ENCODE measurements at regions not wholly inside any gene's neighbourhood (a gene's known extent, or its start where the extent isn't known, plus 50 kb on each side); places are given as distances from the start of the nearest gene placed in this dataset.

DNA sequence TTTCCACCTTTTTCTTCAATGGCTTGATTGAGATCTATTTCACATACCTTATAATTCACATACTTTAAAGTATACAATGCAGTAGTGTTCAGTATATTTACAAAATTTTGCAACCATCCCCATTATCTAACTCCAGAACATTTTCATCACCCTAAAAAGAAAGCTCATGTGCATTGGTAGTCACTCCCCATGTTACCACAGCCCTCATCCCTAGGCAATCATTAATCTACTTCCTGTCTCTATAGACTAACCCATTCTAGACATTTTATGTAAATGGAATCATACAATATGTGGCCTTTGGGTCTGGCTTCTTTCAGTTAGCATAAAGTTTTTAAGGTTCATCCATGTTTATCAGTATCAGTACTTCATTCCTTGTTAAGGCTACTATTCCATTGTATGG is 214.2 kb downstream of the WDR11 start:
- no peak for DNase-seq
- H3K27ac Mint-ChIP-seq, result no peak overlapping the region
- H3K9me3 Mint-ChIP-seq (ENCODE audit: insufficient read depth), result no peaks in the 10 kb centered on the region
- H3K4me1 Mint-ChIP-seq (ENCODE audit: low read depth), result no peaks in the 10 kb centered on the region
- H3K36me3 Mint-ChIP-seq (ENCODE audit: low read depth), result no peaks in the 10 kb centered on the region
- POLR2A ChIA-PET, result no interaction called here
- no peaks in the 10 kb centered on the region for H3K27me3 Mint-ChIP-seq (ENCODE audit: low read depth)
- CTCF ChIA-PET, result no interaction called here
- ATAC-seq, result no peak
- H3K4me3 Mint-ChIP-seq, result no peak overlapping the region

DNA sequence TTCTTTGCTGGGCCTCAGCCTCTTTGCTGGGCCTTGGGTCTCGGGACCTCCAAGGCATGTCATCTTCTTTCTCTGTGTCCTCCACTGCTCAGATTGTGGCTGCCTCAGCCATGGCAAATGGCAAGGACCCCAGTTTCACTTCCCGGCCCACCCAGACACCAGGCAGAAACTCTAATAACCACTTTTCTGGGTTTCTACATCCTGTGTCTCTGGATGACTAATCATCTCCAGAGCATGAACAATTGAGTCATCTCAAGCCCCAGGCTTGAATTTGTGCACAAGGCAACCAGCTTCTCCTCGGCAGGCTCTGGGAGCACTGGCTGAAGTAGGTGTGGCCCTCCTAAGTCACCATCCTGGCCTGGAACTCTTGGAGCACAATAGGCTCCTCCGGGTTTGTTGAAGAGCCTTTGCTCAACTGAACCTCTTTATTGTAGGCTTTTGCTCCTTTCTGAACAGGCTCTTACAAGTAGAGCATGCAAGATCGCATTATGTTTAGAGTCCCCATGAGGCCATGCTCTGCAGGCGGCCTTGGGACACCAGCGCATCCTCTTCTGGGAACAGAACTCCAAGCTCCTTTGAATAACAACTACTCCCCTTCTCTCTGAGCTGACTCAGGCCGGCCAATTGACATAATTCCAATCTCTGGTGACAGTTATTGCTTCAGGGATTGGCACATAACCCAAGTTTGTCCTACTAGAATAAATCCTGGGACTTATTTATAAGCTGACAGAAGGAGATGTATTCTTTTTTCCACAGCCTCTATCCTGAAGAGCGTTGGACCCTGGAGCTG is 218.1 kb downstream of the WDR11 start:
- H3K27ac Mint-ChIP-seq, result no peak overlapping the region
- no peak for ATAC-seq
- POLR2A ChIA-PET, result no interaction called here

DNA sequence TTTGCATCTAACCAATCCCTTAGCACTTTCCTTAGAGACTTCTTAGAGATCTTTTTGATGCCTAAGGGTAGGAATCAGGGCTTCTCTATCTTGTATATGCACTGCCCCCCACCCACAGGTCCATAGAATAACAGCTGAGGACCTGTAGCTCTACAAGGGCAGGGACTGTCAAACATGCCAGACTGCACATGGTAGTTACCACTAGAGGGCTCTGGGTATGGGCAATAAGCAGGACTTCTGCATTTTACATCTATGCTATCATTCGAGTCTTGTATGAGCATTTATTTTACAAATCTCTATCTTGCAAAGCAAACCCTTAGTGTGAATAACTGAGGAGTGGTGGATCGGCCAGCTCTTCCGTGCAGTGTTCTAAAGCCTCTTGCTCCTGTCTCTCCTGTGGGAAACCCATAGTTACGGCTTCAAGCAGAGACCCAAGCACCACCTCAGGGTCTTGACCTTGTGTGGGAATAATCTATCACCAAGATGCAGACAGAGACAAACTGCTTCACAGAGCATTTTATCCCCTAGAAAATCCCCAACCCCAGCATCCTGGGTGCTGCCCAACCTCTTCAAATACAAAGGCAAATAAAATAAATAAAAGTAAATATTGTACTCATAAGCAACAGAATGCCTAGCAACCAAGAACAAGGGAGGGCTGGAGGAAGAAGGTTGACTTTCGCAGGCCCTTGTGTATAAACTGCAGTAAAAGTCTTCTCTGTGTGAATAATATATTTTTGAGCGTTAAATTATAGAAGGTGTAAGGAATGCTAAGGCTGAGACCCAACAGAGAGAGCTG is 219.3 kb downstream of the WDR11 start:
- Mint-ChIP-seq H3K4me3 (no peak overlapping the region), H3K36me3 (ENCODE audit: low read depth) (no peaks in the 10 kb centered on the region), H3K27ac (no peak overlapping the region), H3K27me3 (ENCODE audit: low read depth) (no peaks in the 10 kb centered on the region), H3K4me1 (ENCODE audit: low read depth) (no peaks in the 10 kb centered on the region), H3K9me3 (ENCODE audit: insufficient read depth) (no peaks in the 10 kb centered on the region)
- DNase-seq, result no peak
- POLR2A ChIA-PET, result no interaction called here
- no peak for ATAC-seq
- CTCF ChIA-PET, result no interaction called here

More for the DNA sequence above, 218.1 kb downstream of the WDR11 start:
- Mint-ChIP-seq H3K36me3 (ENCODE audit: low read depth) (no peaks in the 10 kb centered on the region), H3K4me1 (ENCODE audit: low read depth) (no peaks in the 10 kb centered on the region), H3K27me3 (ENCODE audit: low read depth) (no peaks in the 10 kb centered on the region), H3K9me3 (ENCODE audit: insufficient read depth) (no peaks in the 10 kb centered on the region), H3K4me3 (no peak overlapping the region)
- CTCF ChIA-PET, result no interaction called here
- no peak for DNase-seq

DNA sequence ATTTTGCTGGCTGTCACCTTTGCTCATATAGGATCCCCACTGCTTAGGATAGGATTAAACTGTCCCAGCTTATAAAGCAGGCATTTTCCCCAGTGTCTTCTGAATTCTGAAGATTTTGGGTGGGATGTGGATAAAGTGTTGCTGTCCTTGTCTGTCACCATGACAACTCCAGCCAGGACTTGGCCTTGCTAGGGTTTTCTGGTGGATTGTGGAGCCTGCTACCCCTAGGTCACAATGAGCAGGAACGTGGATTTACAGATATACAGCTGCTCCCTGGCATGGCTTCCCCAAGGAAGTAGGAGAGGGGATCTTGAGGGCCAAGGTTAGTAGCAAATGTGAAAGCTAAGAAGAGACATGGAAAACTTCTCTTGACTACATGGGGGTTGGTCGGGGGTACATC is 220.7 kb downstream of the WDR11 start:
- no peaks in the 10 kb centered on the region for H3K4me1 Mint-ChIP-seq (ENCODE audit: low read depth)
- ChIA-PET CTCF (no interaction called here), POLR2A (no interaction called here)
- ATAC-seq, result no peak
- H3K27ac Mint-ChIP-seq, result no peak overlapping the region
- no peaks in the 10 kb centered on the region for H3K36me3 Mint-ChIP-seq (ENCODE audit: low read depth)
- DNase-seq, result no peak
- H3K4me3 Mint-ChIP-seq, result no peak overlapping the region
- H3K27me3 Mint-ChIP-seq (ENCODE audit: low read depth), result no peaks in the 10 kb centered on the region
- no peaks in the 10 kb centered on the region for H3K9me3 Mint-ChIP-seq (ENCODE audit: insufficient read depth)

DNA sequence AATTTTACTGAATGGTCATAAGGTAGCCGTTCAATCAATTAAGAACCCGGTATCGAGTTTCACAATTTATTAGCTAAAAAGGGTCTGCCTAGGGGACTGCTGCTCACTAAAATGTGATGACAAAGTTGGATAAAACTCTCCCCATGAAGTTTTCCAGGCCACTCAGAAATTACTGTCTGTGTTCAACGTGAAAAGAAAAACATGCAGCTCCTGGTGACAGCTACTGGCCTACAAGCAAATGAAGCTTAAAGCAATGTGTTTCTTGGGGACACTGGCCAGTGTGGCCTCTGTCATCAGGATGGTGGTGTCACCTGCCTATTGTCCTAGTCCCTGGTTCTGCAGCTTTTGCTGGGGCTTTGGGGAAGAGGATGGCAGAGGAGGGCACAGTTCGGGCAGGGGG is 222.6 kb downstream of the WDR11 start:
- POLR2A ChIA-PET, result no interaction called here
- ATAC-seq, result no peak

DNA sequence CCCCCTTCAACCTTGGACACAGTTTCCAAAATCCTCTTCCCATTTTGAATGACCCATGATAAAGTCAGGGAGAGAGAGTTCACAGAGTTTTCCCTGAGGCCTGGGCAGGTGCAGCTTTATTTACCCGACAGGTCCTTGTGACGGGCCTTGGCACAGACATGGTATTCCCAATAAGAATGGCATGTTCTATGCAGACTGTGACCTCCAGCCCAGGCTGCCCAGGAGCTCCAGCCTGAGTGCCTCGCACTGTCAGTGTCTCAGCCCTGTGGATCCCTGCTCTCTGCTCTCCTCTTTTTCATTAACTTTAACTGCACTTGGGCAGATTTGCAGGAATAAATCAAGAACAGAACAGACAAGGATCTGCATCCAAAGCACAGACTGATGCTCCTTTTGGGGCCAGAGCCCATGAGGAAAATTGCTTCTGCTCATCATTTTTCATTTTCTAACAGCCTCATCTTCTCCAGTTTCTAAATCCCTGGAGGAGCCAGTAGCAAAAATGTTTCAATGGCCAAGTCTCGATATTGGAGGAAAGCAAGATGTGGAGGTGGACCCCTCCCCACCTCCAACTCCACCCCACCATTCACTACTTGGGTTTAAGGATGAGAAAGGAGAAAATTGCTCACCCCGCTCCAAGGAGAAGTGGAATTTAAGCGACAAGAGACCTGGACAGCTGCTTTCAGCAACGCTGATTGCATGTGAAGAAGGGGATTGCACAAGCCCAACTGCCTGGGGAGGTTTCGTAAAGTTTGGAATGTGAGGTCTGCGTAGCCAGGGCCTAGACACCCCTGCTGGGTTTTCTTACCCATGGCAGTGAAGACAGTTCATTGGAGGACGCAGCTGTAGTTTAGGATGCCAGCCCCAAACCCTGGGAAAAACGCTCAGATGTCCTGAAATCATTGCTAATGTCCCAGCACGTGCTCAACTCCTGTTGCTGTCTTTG is 225.9 kb downstream of the WDR11 start:
- ChIA-PET POLR2A (no interaction called here), CTCF (no interaction called here)
- H3K27me3 Mint-ChIP-seq (ENCODE audit: low read depth), result no peaks in the 10 kb centered on the region
- no peak overlapping the region for H3K4me3 Mint-ChIP-seq
- H3K27ac Mint-ChIP-seq, result no peak overlapping the region
- no peaks in the 10 kb centered on the region for H3K4me1 Mint-ChIP-seq (ENCODE audit: low read depth)
- ATAC-seq (no peak), DNase-seq (no peak)
- H3K9me3 Mint-ChIP-seq (ENCODE audit: insufficient read depth), result no peaks in the 10 kb centered on the region
- H3K36me3 Mint-ChIP-seq (ENCODE audit: low read depth), result no peaks in the 10 kb centered on the region

More for the DNA sequence above, 222.6 kb downstream of the WDR11 start:
- no peak for DNase-seq
- Mint-ChIP-seq H3K4me3 (no peak overlapping the region), H3K9me3 (ENCODE audit: insufficient read depth) (no peaks in the 10 kb centered on the region), H3K27me3 (ENCODE audit: low read depth) (no peaks in the 10 kb centered on the region), H3K36me3 (ENCODE audit: low read depth) (no peaks in the 10 kb centered on the region), H3K4me1 (ENCODE audit: low read depth) (no peaks in the 10 kb centered on the region), H3K27ac (no peak overlapping the region)
- CTCF ChIA-PET, result no interaction called here

DNA sequence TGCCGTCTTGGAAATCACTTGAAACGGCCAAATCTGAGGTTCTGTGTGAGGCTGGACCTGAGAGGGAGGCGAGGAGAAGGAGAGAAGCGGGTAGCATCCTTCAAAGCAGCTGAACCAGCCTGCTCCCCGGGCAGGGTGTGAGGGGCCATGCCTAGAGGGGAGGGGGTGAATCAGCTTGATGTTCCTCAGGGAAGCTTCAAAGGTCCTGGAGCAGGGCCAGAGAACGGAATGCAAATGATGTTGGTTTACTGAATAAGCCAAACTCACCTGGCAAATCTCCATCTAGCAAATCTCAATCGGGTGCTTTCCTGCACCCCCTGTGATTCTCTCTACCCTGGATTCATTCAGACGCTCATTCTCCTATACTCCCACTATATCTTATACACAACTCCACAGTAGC is 226.9 kb downstream of the WDR11 start:
- Mint-ChIP-seq H3K4me3 (no peak overlapping the region), H3K4me1 (ENCODE audit: low read depth) (no peaks in the 10 kb centered on the region), H3K27me3 (ENCODE audit: low read depth) (no peaks in the 10 kb centered on the region), H3K36me3 (ENCODE audit: low read depth) (no peaks in the 10 kb centered on the region), H3K27ac (no peak overlapping the region), H3K9me3 (ENCODE audit: insufficient read depth) (no peaks in the 10 kb centered on the region)
- POLR2A ChIA-PET, result no interaction called here
- CTCF ChIA-PET, result no interaction called here
- ATAC-seq (no peak), DNase-seq (no peak)

DNA sequence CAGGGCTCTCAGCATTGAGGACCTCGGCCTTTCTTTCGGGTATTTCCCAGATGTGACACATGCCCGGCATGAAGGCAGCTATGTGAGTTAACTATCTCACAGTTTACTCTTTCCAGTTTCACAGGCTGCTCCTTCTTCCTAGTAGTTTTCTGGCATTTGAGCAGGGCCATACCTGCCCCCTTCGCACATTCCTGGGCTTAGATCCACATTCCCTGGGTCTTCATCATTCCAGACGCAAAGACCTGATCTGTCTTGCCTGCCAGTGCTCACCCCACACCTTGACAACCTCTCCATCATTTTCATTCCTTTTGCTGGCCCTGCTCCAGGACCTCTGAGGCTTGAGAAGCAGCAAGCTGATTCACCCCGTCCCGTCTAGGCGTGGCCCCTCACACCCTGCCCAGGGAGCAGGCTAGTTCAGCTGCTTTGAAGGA is 227.5 kb downstream of the WDR11 start:
- CTCF ChIA-PET, result no interaction called here
- no peak for ATAC-seq
- Mint-ChIP-seq H3K4me3 (no peak overlapping the region), H3K9me3 (ENCODE audit: insufficient read depth) (no peaks in the 10 kb centered on the region), H3K36me3 (ENCODE audit: low read depth) (no peaks in the 10 kb centered on the region), H3K27me3 (ENCODE audit: low read depth) (no peaks in the 10 kb centered on the region), H3K27ac (no peak overlapping the region), H3K4me1 (ENCODE audit: low read depth) (no peaks in the 10 kb centered on the region)
- no peak for DNase-seq
- POLR2A ChIA-PET, result no interaction called here

DNA sequence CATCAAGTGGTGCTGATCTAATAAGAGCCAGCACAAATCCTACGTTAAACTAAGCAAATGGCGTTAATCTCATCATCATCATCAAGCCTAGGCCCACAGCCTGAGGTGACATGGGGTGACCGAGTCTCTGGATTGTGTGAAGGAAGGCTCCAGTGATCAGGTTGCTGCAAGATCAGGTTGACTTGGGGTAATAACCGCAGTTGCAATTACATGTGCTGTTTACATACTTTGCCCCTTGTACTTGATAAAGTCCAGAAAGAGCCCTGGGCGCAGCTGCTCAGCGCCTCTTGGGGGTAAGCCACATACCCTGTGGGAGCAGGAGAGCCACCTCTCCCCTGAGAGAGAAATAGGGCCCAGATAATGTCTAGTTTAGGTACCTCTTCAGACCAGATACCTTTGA is 228.1 kb downstream of the WDR11 start:
- CTCF ChIA-PET, result no interaction called here
- no peaks in the 10 kb centered on the region for H3K36me3 Mint-ChIP-seq (ENCODE audit: low read depth)
- DNase-seq, result no peak
- H3K4me1 Mint-ChIP-seq (ENCODE audit: low read depth), result no peaks in the 10 kb centered on the region
- no peaks in the 10 kb centered on the region for H3K9me3 Mint-ChIP-seq (ENCODE audit: insufficient read depth)
- H3K4me3 Mint-ChIP-seq, result no peak overlapping the region
- no peak for ATAC-seq
- no peaks in the 10 kb centered on the region for H3K27me3 Mint-ChIP-seq (ENCODE audit: low read depth)
- no peak overlapping the region for H3K27ac Mint-ChIP-seq
- POLR2A ChIA-PET, result no interaction called here

DNA sequence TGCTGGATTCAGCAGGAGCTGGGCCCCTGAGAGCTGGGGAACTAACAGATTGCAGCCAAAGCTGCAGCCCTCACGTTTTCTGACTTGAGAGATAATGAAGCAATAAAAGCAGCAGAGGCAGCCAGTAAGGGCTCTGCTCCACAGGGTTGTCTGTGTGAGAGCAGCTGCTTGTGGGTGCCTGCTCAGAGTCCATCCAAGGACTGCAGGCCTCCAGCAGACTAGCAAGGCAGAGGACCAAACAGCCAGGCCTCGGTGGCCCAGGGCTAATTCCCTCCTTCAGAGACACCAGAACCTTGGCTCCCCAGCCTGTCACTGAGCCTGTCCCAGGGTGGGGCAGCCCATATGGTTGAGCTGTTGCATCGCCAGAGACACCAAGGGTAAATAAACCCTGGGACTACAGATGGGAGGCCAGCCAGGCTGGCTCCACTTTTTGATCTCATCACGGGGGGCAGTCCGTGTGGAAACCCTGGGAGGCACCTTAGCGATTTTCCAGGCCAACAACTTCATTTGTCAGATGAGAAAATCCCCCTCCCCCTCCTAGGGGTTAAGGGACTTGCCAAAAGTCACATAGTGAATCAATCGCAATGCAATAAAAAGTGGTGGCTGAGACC is 229.2 kb downstream of the WDR11 start:
- no peaks in the 10 kb centered on the region for H3K4me1 Mint-ChIP-seq (ENCODE audit: low read depth)
- no peak for DNase-seq
- ChIA-PET CTCF (no interaction called here), POLR2A (no interaction called here)
- H3K36me3 Mint-ChIP-seq (ENCODE audit: low read depth), result no peaks in the 10 kb centered on the region
- H3K9me3 Mint-ChIP-seq (ENCODE audit: insufficient read depth), result no peaks in the 10 kb centered on the region
- H3K4me3 Mint-ChIP-seq, result no peak overlapping the region
- H3K27ac Mint-ChIP-seq, result no peak overlapping the region
- no peaks in the 10 kb centered on the region for H3K27me3 Mint-ChIP-seq (ENCODE audit: low read depth)
- ATAC-seq, result no peak

DNA sequence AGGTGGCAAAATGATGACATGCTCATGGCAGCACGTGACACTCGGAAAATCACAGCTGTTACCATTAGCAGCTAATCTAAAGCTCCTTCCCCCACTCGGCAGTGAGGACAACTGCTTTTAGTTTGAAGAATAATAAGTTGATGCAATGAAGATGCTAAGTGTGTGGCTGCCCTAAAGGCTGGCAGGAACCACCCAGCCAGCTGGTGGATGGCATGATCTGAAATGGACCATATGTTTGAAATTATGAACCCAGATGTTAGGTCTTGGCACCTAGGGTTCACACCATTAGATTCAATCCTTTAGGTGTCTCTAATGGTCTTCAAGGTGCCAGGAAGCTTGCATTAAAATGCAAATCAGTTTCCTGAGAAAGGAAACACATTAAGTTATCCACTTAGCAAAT is 230.1 kb downstream of the WDR11 start:
- Mint-ChIP-seq H3K9me3 (ENCODE audit: insufficient read depth) (no peaks in the 10 kb centered on the region), H3K4me3 (no peak overlapping the region), H3K4me1 (ENCODE audit: low read depth) (no peaks in the 10 kb centered on the region), H3K27ac (no peak overlapping the region), H3K36me3 (ENCODE audit: low read depth) (no peaks in the 10 kb centered on the region), H3K27me3 (ENCODE audit: low read depth) (no peaks in the 10 kb centered on the region)
- ATAC-seq, result no peak
- DNase-seq, result no peak
- CTCF ChIA-PET, result no interaction called here
- POLR2A ChIA-PET, result no interaction called here

DNA sequence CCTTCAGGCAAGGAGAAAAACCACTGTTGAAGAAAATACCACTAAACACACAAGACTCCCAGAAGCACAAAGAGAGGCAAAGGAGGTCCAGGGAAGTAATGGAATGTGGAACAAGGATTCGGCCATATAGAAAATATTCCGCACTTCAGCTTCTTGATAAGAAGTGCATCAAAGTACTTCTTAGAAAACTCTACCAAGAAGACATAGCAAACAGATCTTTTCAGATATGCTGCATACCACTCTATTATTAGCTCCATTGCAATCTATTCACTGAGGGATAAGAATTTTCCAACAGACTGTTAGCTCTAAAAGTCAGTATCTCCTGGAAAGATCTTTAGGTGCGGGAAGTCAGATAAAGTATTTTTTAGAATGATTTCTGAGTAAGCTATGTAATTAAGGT is 231.8 kb downstream of the WDR11 start:
- Mint-ChIP-seq H3K27ac (no peak overlapping the region), H3K36me3 (ENCODE audit: low read depth) (no peaks in the 10 kb centered on the region), H3K4me1 (ENCODE audit: low read depth) (no peaks in the 10 kb centered on the region), H3K4me3 (no peak overlapping the region), H3K9me3 (ENCODE audit: insufficient read depth) (no peaks in the 10 kb centered on the region), H3K27me3 (ENCODE audit: low read depth) (no peaks in the 10 kb centered on the region)
- CTCF ChIA-PET, result no interaction called here
- ATAC-seq (no peak), DNase-seq (no peak)
- POLR2A ChIA-PET, result no interaction called here

All from activated CD8-positive, alpha-beta T cell treated with anti-CD3 and anti-CD28 coated beads, Interleukin-2, amount 10 ng/mL, durations not matched to agents 7 days and 5 days (primary cell).